Endothelial cell of umbilical vein (primary cell): ENCODE measurements at regions not wholly inside any gene's neighbourhood (a gene's known extent, or its start where the extent isn't known, plus 50 kb on each side); places are given as distances from the start of the nearest gene placed in this dataset.

Source experiments
- BruUV-seq: library from RNA; stranded (reverse); fragments of 400-500 nt; replicated peaks from 2 replicates; lab custom pipeline; 2021; lab: Mats Ljungman, UMichigan
- CTCF ChIA-PET: fragments of 300-600, 350-600 bp; sonication (Branson Sonifier 250); formaldehyde crosslinking; loops from one replicate; lab custom pipeline; 2021; ENCODE audit warnings: antibody characterized with exemption, inconsistent platforms; lab: Charles Lee
- POLR2A ChIA-PET: fragments of 300-600, 350-600 bp; sonication (Branson Sonifier 250); formaldehyde crosslinking; loops from one replicate; lab custom pipeline; 2021; ENCODE audit warnings: antibody characterized with exemption, inconsistent platforms; lab: Charles Lee
- DNase-seq: peaks from one replicate; pipeline ENCODE4 v3.0.0-alpha.2; 2011; ENCODE audit warnings: low read depth, low spot score
- FAIRE-seq: peaks from 2 replicates; lab custom pipeline; 2011; peaks lifted over from hg19 to GRCh38; lab: Jason Lieb, UNC
- H2AFZ ChIP-seq: 2 replicates; pipeline ENCODE4 v1.6.0; 2012; ENCODE audit warnings: low read depth, low read length, control low read depth, inconsistent platforms
- H3K27ac ChIP-seq: 2 replicates; pipeline ENCODE4 v1.5.1; 2011; ENCODE audit warnings: low read depth, mild to moderate bottlenecking, control low read depth, low read length, moderate library complexity; ENCODE audit not compliant: insufficient read depth
- H3K27me3 ChIP-seq, 2 experiments: 2 replicates each; pipeline versions ENCODE4 v1.6.0 to v1.6.1; 2011; ENCODE audit warnings: low read length in 2 of 2, mixed read lengths in 1 of 2; ENCODE audit not compliant: control insufficient read depth in 2 of 2, insufficient read depth in 2 of 2
- H3K36me3 ChIP-seq, 2 experiments: 2 replicates in 1 of 2; 3 replicates in 1 of 2; pipeline ENCODE4 v1.5.1; 2011; ENCODE audit warnings: low read length in 2 of 2, mild to moderate bottlenecking in 1 of 2, moderate library complexity in 1 of 2; ENCODE audit not compliant: control insufficient read depth in 2 of 2, insufficient read depth in 2 of 2; ENCODE audit errors: extremely low read depth in 1 of 2
- H3K4me1 ChIP-seq: 3 replicates; pipeline ENCODE4 v1.5.1; 2011; ENCODE audit warnings: mild to moderate bottlenecking, low read length; ENCODE audit not compliant: control insufficient read depth, insufficient read depth; ENCODE audit errors: extremely low read depth
- H3K4me2 ChIP-seq: 2 replicates; pipeline ENCODE4 v1.6.1; 2011; ENCODE audit warnings: low read length, control low read depth, mixed read lengths; ENCODE audit not compliant: insufficient read depth
- H3K4me3 ChIP-seq, 3 experiments: fragments of 200-600 bp in 1 of 3; sonication (generic), shearing (Covaris generic) in 1 of 3; replicated peaks in 1 of 3; 2 replicates each; pipeline ENCODE4 v1.5.1; 2011 to 2016; ENCODE audit warnings: control low read depth in 3 of 3, low read length in 3 of 3, mild to moderate bottlenecking in 2 of 3, inconsistent platforms in 1 of 3, low read depth in 1 of 3, moderate library complexity in 1 of 3; ENCODE audit not compliant: insufficient read depth in 1 of 3
- H3K79me2 ChIP-seq: 2 replicates; pipeline ENCODE4 v1.6.0; 2012; ENCODE audit warnings: low read length, inconsistent platforms; ENCODE audit not compliant: control insufficient read depth, insufficient read depth
- H3K9ac ChIP-seq: replicated peaks from 2 replicates; pipeline ENCODE3; 2011; ENCODE audit warnings: low read length, control low read depth; ENCODE audit not compliant: insufficient read depth; ENCODE audit errors: extremely low read depth
- H3K9me1 ChIP-seq: replicated peaks from 3 replicates; pipeline ENCODE4 v1.6.0; 2011; ENCODE audit warnings: mild to moderate bottlenecking, low read length; ENCODE audit not compliant: control insufficient read depth, insufficient read depth; ENCODE audit errors: extremely low read depth
- H3K9me3 ChIP-seq: replicated peaks from 2 replicates; pipeline ENCODE4 v1.5.1; 2012; ENCODE audit warnings: low read length, inconsistent platforms; ENCODE audit not compliant: control insufficient read depth, insufficient read depth
- H4K20me1 ChIP-seq: replicated peaks from 2 replicates; pipeline ENCODE3; 2011; ENCODE audit warnings: mild to moderate bottlenecking, low read length; ENCODE audit not compliant: control insufficient read depth, insufficient read depth; ENCODE audit errors: extremely low read depth
- CTCF ChIP-seq, 2 donors: IDR thresholded peaks; 1 replicate in 1 of 2; 2 replicates in 1 of 2; pipeline ENCODE4 v1.5.1; 2011; ENCODE audit warnings: low read length in 2 of 2, mild to moderate bottlenecking in 2 of 2, moderate library complexity in 2 of 2, control low read depth in 1 of 2, inconsistent platforms in 1 of 2, low read depth in 1 of 2; ENCODE audit not compliant: insufficient read depth in 1 of 2; ENCODE audit errors: extremely low read depth in 1 of 2
- EZH2 ChIP-seq: IDR thresholded peaks from 2 replicates; pipeline ENCODE4 v1.6.1; 2012; ENCODE audit warnings: borderline replicate concordance, low read depth, mild to moderate bottlenecking, moderate library complexity, low read length, inconsistent platforms; ENCODE audit not compliant: severe bottlenecking
- FOS ChIP-seq: IDR thresholded peaks from 2 replicates; pipeline ENCODE4 v1.6.1; 2011; ENCODE audit warnings: mild to moderate bottlenecking, low read length, moderate library complexity, borderline replicate concordance; ENCODE audit not compliant: insufficient read depth
- GATA2 ChIP-seq: IDR thresholded peaks from 2 replicates; pipeline ENCODE4 v1.7.0; 2011; ENCODE audit warnings: low read depth, mild to moderate bottlenecking, moderate library complexity, mixed read lengths, low read length; ENCODE audit not compliant: insufficient read length, insufficient read depth
- JUN ChIP-seq: IDR thresholded peaks from 2 replicates; pipeline ENCODE4 v1.6.1; 2011; ENCODE audit warnings: borderline replicate concordance, low read depth; ENCODE audit not compliant: insufficient read length, insufficient read depth
- MAX ChIP-seq: IDR thresholded peaks from 2 replicates; pipeline ENCODE4 v1.6.1; 2011; ENCODE audit not compliant: insufficient read depth, insufficient read length
- MYC ChIP-seq: IDR thresholded peaks from one replicate; pipeline ENCODE4 v1.6.1; 2011; ENCODE audit warnings: mild to moderate bottlenecking, low read depth, low read length
- POLR2A ChIP-seq: IDR thresholded peaks from 2 replicates; pipeline ENCODE4 v1.6.1; 2012; ENCODE audit warnings: low read depth, mild to moderate bottlenecking, control low read depth, low read length
- POLR2AphosphoS5 ChIP-seq: IDR thresholded peaks from 2 replicates; pipeline ENCODE4 v1.6.1; 2012; ENCODE audit warnings: low read depth, mild to moderate bottlenecking, control low read depth, low read length, moderate library complexity; ENCODE audit not compliant: insufficient read depth
- dilution Hi-C: fragments of 300-500 bp; cut with MboI; formaldehyde crosslinking; loops from one replicate; pipeline ENCODE4 v1.15.0; 2019; ENCODE audit warnings: low sequenced_read_pairs; ENCODE audit not compliant: extremely low pct_ligation_motif_present
- intact Hi-C: fragments of 100-400 bp; cut with micrococcal nuclease; formaldehyde crosslinking; loops from one replicate; pipeline ENCODE4 v1.10.0; 2022

- Histone ChIP-seq H3K27me3 (no peaks in the 10 kb centered on the region), H3K36me3 (no peaks in the 10 kb centered on the region), H3K9me1 (no peaks in the 10 kb centered on the region), H3K79me2 (no peaks in the 10 kb centered on the region), H3K4me2 (no peak overlapping the region), H3K9me3 (no peaks in the 10 kb centered on the region), H3K9ac (no peak overlapping the region), H4K20me1 (no peaks in the 10 kb centered on the region), H3K4me3 (no peak overlapping the region), H3K4me1 (no peaks in the 10 kb centered on the region), H2AFZ (no peak overlapping the region), H3K27ac (no peak overlapping the region)
- TF ChIP-seq JUN = no peak
- TF ChIP-seq MYC = no peak
- no peak for TF ChIP-seq CTCF (IDR thresholded peaks at IDR 0.05; ENCODE audit: extremely low read depth in 1 of 2, insufficient read depth in 1 of 2, low read depth in 1 of 2, low read length in 2 of 2)
- no peak for TF ChIP-seq POLR2AphosphoS5
- TF ChIP-seq FOS = no peak
- TF ChIP-seq POLR2A = no peak
- no peak for TF ChIP-seq MAX
- no peak for TF ChIP-seq GATA2
- no peak for TF ChIP-seq EZH2
- DNase-seq = no peak
- intact Hi-C loops = no loop called here
- ChIA-PET POLR2A (no interaction called here), CTCF (no interaction called here)
- dilution Hi-C loops = no loop called here
- BruUV-seq = no TSS peak
- FAIRE-seq = no peak
Observed at GRCh38 chr18:22488554-22488953, 70.8 kb upstream of the CTAGE1 start.
